ENCODE measurements at regions not wholly inside any gene's neighbourhood (a gene's known extent, or its start where the extent isn't known, plus 50 kb on each side); places are given as distances from the start of the nearest gene placed in this dataset.
"Not testable (repeated sequence)": the region's sequence is repeated elsewhere in the genome, so short reads cannot be mapped to it uniquely, and the experiment has no call there.

DNA sequence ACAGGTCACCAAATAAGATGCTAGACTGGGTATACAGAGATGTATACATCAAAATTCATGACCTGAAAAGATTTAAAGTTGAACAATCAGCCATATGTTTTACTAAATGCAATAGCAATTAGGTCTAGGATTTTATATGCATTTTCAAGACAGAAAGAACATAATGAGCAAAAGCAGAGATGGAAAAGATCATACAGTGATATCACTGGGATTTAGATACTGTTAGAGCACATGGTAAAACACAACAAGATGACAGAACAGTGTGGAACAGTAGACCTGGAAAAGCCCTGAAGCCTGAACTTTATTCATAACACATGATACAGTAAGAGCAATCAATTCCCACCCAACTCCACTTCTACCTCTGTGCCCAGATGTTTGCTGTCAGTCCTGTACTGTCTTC is 585.9 kb downstream of the PRR16 start:
- Mint-ChIP-seq H3K9me3 (ENCODE audit: low read depth) (no peaks in the 10 kb centered on the region), H3K27ac (no peak overlapping the region), H3K36me3 (ENCODE audit: insufficient read depth) (no peaks in the 10 kb centered on the region), H3K27me3 (no peaks in the 10 kb centered on the region), H3K4me1 (ENCODE audit: low read depth) (no peaks in the 10 kb centered on the region), H3K4me3 (ENCODE audit: low read depth) (no peak overlapping the region)
- TF ChIP-seq, protein P1, sequence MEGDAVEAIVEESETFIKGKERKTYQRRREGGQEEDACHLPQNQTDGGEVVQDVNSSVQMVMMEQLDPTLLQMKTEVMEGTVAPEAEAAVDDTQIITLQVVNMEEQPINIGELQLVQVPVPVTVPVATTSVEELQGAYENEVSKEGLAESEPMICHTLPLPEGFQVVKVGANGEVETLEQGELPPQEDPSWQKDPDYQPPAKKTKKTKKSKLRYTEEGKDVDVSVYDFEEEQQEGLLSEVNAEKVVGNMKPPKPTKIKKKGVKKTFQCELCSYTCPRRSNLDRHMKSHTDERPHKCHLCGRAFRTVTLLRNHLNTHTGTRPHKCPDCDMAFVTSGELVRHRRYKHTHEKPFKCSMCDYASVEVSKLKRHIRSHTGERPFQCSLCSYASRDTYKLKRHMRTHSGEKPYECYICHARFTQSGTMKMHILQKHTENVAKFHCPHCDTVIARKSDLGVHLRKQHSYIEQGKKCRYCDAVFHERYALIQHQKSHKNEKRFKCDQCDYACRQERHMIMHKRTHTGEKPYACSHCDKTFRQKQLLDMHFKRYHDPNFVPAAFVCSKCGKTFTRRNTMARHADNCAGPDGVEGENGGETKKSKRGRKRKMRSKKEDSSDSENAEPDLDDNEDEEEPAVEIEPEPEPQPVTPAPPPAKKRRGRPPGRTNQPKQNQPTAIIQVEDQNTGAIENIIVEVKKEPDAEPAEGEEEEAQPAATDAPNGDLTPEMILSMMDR (IDR thresholded peaks at IDR 0.05; ENCODE audit: unreplicated experiment), result no peak
- DNase-seq (ENCODE audit: low spot score, unreplicated experiment), result no peak

DNA sequence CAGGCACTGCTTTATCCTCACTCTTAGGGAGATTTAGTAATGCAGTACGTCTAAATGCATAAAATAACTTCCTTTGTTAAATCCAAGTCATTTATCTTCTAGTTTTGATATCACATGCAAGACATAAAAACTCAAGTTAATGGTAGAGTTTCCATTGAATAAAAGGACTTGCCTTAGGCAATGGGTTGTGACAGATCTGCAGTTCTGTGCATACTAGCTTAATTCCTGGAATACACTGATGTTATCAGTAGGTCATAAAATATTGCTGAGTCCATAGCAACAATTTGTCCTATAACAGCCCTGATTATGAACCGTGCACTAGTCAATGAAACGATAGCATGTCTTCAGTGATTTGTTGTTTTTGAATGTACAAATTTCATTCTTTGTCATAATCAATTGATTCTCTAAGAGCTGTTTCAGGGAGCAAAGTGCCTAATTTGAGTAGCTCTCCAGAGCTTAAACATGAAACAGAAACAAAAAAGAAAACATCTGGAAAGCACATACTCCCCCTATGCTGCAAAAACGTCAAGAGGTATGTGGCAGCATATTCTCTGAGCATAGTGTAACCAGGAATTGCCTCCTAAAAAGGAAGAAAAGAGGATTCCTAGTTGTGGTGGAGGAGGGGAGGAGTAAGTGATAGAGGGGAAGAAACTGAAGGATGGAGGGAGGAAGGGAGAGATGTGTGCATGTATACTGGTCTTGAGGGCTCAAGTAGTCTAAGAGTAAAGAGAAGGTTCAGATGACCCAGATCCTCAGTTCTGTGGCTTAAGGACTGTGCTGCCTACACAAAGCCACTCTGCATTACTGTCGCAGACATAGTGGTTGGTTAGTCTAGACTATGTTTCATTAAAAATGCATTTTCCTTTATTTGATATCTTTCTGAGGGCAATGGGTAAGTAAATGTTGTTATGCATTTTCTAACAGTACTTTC is 589.2 kb downstream of the PRR16 start:
- DNase-seq (ENCODE audit: low spot score, unreplicated experiment), result no peak
- TF ChIP-seq, protein P1 (IDR thresholded peaks at IDR 0.05; ENCODE audit: unreplicated experiment), result no peak
- Mint-ChIP-seq H3K27ac (peak overlapping the region; percentile 14), H3K4me3 (ENCODE audit: low read depth) (no peak overlapping the region), H3K4me1 (ENCODE audit: low read depth) (no peaks in the 10 kb centered on the region), H3K9me3 (ENCODE audit: low read depth) (no peaks in the 10 kb centered on the region), H3K27me3 (no peaks in the 10 kb centered on the region), H3K36me3 (ENCODE audit: insufficient read depth) (no peaks in the 10 kb centered on the region)

- H3K4me1 Mint-ChIP-seq (ENCODE audit: low read depth), result no peaks in the 10 kb centered on the region
- no peak overlapping the region for H3K27ac Mint-ChIP-seq
- no peaks in the 10 kb centered on the region for H3K9me3 Mint-ChIP-seq (ENCODE audit: low read depth)
- no peak for DNase-seq (ENCODE audit: low spot score, unreplicated experiment)
- H3K4me3 Mint-ChIP-seq (ENCODE audit: low read depth), result no peak overlapping the region
- no peaks in the 10 kb centered on the region for H3K36me3 Mint-ChIP-seq (ENCODE audit: insufficient read depth)
- TF ChIP-seq, protein P1 (IDR thresholded peaks at IDR 0.05; ENCODE audit: unreplicated experiment), result no peak
- no peaks in the 10 kb centered on the region for H3K27me3 Mint-ChIP-seq
Observed at GRCh38 chr5:121055586-121055985, 591.5 kb downstream of the PRR16 start.

DNA sequence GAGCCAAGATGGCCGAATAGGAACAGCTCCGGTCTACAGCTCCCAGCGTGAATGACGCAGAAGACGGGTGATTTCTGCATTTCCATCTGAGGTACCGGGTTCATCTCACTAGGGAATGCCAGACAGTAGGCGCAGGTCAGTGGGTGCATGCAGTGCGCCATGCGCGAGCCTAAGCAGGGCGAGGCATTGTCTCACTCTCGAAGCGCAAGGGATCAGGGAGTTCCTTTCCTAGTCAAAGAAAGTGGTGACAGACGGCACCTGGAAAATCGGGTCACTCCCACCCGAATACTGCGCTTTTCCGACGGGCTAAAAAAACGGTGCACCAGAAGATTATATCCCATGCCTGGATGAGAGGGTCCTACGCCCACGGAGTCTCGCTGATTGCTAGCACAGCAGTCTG is 600.1 kb downstream of the PRR16 start:
- H3K27ac Mint-ChIP-seq; DNase-seq (ENCODE audit: low spot score, unreplicated experiment): not testable (repeated sequence)
- peak overlapping the region; percentile 22 for H3K4me3 Mint-ChIP-seq (ENCODE audit: low read depth)

GRCh38 chr5:121086671-121087070 is 622.6 kb downstream of the PRR16 start:
- Mint-ChIP-seq H3K9me3 (ENCODE audit: low read depth) (peaks cover 13% of the 10 kb centered on the region), H3K27me3 (no peaks in the 10 kb centered on the region), H3K4me1 (ENCODE audit: low read depth) (peaks cover 2% of the 10 kb centered on the region), H3K36me3 (ENCODE audit: insufficient read depth) (no peaks in the 10 kb centered on the region), H3K4me3 (ENCODE audit: low read depth) (no peak overlapping the region), H3K27ac (no peak overlapping the region)
- TF ChIP-seq, protein P1 (IDR thresholded peaks at IDR 0.05; ENCODE audit: unreplicated experiment), result no peak
- DNase-seq (ENCODE audit: low spot score, unreplicated experiment), result no peak

More for the DNA sequence above, 600.1 kb downstream of the PRR16 start:
- H3K27me3 Mint-ChIP-seq; H3K4me1 Mint-ChIP-seq (ENCODE audit: low read depth); H3K36me3 Mint-ChIP-seq (ENCODE audit: insufficient read depth); H3K9me3 Mint-ChIP-seq (ENCODE audit: low read depth): not testable (repeated sequence)

DNA sequence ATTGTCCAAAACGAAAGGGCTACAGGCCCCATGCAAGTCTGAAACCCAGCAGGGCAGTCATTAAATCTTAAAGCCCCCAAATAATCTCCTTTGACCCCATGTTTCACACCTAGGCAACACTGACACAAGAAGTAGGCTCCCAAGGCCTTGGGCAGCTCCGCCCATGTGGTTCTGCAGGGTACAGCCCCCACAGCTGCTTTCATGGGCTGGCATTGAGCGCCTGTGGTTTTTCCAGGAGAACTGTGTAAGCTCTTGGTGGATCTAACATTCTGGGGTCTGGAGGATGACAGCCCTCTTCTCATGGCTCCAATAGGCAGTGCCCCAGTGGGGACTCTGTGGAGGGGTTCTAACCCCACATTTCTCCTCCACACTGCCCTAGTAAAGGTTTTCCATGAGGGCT is 623.5 kb downstream of the PRR16 start:
- DNase-seq (ENCODE audit: low spot score, unreplicated experiment), result no peak
- TF ChIP-seq, protein P1 (IDR thresholded peaks at IDR 0.05; ENCODE audit: unreplicated experiment), result no peak
- peaks cover 2% of the 10 kb centered on the region for H3K4me1 Mint-ChIP-seq (ENCODE audit: low read depth)
- H3K9me3 Mint-ChIP-seq (ENCODE audit: low read depth), result peaks cover 13% of the 10 kb centered on the region
- H3K27ac Mint-ChIP-seq, result no peak overlapping the region
- no peak overlapping the region for H3K4me3 Mint-ChIP-seq (ENCODE audit: low read depth)
- H3K36me3 Mint-ChIP-seq (ENCODE audit: insufficient read depth), result no peaks in the 10 kb centered on the region
- H3K27me3 Mint-ChIP-seq, result no peaks in the 10 kb centered on the region

Data from progenitor cell of endocrine pancreas (in vitro differentiated cells).